Kidney tubule cell (primary cell): ENCODE measurements at regions not wholly inside any gene's neighbourhood (a gene's known extent, or its start where the extent isn't known, plus 50 kb on each side); places are given as distances from the start of the nearest gene placed in this dataset.
"Not testable (repeated sequence)": the region's sequence is repeated elsewhere in the genome, so short reads cannot be mapped to it uniquely, and the experiment has no call there.

ENCODE experiments used
- DNase-seq: peaks from one replicate; pipeline ENCODE4 v3.0.0-alpha.2; 2018; ENCODE audit warnings: low spot score

DNA sequence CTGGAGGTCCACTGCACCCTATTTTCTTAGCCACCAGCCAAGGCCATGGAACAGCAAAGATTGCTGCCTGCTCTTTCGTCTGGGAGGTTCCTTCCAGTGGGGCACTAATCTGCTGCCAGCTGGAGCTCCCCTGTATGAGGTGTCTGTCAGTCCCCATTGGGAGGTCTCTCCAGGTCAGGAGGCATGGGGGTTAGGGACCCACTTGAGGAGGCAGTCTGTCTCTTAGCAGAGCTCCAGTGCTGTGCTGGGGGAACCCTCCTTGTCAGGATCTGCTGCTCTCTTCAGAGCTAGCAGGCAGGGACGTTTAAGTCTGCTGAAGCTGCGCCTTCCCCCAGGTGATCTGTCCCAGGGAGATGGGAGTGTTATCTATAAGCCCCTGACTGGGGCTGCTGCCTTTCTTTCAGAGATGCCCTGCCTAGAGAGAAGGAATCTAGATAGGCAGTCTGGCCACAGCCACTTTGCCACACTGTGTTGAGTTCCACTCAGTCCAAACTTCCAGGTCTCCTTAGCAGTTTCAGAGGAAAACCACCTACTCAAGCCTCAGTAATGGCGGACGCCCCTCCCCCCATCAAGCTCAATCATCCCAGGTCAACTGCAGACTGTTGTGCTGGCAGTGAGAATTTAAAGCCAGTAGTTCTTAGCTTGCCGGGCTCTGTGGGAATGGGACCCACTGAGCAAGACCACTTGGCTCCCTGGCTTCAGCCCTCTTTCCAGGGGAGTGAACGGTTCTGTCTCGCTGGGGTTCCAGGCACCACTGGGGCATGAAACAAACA, 317.7 kb downstream of the LRRC70 start:
- DNase-seq = no peak

DNA sequence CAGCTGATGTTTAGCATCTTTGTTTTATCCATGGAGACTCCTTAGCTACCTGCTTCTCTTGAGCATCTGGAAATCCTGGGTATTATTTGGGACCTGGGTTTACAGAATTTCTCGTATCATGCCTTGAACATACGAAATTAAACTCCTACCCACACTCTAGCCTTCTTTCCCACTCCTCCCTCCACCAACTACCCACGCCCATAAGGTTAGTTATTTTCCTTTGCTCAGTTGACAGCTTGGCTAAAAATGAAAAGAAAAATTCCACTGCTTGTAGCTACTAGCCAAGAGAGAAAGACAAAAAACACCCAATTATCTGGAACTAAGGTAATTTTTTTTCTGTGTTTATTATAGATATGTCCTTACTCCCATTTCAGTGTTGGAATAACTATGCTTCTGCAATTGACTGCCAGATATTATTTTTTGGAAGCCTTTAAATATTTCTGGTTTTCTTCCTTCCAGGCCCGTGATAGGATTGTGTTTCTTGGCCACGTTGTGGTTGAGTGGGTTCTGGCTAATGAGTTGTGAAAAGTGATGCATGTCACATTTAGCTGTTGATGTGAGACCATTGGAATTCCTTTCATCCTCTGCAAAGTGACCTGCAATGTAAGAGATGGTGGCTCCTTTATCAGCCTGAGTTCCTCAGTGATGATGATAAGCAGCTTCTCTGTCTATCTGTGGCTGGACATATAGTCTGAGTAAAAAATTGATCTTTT, 308.1 kb downstream of the LRRC70 start:
- DNase-seq = peak; percentile 89

- DNase-seq = not testable (repeated sequence)
Observed at GRCh38 chr5:62837330-62837729, 258.7 kb downstream of the LRRC70 start.

DNA sequence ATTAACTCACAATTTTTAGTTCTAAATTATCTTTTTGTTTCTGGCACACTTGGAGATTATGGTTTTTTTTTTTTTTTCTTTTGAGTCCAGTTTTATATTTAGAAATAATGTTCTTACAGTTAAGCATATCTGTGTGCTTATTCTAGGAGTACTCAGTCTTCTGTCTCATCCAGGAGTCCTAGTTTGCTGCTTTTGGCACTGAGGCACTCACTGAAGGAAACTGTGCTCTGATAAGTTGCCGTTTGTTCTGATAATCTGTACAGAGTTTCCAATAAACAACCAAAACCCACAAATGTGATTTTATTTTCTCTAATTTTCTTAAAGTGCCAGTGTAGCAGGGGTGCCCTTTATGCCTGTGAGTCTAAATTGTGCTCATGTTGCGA, 251.0 kb downstream of the LRRC70 start:
- no peak for DNase-seq

DNA sequence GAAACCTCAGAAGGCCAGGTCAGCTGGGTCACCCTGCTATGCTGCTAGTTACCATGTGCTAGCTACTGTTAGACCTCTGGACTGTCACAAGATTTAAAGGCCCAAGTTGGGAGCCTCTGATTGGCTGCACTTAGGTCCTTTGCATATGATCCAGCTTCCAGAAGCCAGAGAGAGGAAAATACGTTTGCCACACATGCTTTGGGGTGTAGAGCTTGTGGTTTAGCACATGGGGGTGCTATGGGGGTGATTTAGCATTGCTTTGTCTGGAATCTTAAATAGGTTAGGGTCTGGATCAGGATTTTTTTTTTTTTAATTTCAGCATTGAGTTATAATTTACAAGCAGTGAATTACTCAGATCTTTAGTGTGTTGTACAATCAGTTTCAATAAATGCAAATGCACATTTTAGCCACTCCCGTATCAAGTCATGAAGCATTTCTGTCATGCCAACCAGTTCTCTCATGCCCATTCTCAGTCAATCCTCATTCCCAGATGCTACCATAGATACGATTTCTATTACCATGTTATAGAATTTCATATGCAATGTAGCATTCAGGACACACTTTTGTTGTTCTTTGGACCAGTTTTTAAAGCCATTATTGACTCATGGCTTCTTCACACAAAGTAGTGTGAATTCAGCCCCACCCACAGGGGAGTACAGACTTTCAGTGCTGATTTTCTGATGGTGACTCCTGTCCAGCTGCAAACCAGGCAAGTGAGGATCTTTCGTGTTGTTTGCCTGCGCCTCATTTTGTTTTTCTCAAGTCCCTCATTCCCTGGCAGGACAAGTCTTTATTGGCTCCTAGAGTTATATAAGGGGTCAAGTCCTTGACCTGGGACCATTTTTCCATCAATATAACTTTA, 250.4 kb downstream of the LRRC70 start:
- DNase-seq = no peak

DNA sequence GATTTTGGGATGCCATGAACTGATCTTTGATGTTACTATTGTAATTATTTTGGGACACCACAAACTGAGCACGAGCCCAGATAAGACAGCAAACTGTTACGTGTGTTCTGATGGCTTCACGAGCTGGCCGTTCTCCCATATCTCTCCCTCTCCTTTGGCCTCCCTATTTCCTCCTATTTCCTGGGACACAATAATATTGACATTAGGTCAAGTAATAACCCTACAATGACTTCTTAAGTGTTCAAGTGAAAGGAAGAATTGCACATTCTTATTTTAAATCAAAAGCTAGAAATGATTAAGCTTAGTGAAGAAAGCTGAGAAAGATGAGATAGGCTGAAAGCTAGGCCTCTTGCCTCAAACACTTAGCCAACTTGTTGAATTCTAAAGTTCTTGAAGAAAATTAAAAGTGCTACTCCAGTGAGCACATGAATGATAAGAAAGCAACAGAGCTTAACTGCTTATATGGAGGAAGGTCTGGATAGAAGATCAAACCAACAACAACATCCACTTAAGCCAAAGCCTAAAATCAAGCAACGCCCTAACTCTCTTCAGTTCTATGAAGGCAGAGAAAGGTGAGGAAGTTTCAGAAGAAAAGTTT, 247.1 kb downstream of the LRRC70 start:
- DNase-seq = no peak

DNA sequence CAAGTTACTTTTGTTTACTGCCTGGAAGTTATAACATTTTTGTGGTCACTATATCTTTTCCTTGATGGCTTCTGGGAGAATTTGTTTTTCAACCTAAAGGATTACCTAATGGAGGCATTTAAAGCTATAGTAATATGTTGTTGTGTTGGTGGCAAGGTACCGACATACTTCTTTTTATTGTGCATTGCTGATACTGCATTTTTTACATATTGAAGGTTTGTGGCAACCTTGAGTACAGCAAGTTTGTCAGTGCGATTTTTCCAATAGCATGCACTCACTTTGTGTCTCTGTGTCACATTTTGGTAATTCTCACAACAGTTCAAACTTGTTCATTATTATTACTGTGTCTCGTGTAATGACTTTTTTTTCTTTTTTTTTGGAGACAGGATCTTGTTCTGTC, 246.3 kb downstream of the LRRC70 start:
- no peak for DNase-seq

DNA sequence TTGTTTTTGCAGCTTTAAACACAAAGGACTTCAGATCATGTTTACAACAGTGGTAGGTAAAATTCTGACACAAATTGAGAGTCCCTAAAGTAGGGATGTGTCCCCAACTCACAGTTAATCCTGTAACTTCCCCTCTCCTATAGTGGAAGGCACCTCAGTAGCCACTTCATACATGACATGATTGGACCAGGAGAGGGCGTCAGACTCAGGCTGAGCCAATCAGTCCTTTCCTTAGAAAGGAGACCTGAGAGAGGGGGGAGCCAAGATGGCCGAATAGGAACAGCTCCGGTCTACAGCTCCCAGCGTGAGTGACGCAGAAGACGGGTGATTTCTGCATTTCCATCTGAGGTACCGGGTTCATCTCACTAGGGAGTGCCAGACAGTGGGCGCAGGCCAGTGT, 238.4 kb downstream of the LRRC70 start:
- DNase-seq = not testable (repeated sequence)

GRCh38 chr5:62814991-62815390, 236.4 kb downstream of the LRRC70 start:
- no peak for DNase-seq

GRCh38 chr5:62812621-62813255, 234.1 kb downstream of the LRRC70 start:
- no peak for DNase-seq

- DNase-seq = not testable (repeated sequence)
Observed at GRCh38 chr5:62804819-62805218, 226.2 kb downstream of the LRRC70 start.

DNA sequence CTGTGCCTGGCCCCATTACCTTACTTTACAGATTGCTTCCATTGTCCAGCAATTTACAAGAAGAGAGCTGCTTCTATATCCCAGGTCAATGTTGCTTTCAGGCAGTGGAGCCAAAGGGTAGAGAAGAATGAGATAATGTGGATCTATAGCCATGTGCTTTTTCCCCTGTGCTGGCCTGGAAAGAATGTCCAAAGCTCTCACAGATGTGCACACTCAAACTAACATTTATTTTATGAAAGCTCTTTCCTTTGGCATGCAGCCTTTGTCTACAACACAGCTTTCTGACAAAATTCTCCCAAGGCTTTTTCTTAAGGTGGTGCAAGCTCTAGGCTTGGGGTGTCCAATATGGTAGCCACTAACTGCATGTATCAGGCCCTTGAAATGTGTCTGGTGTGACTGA, 217.3 kb downstream of the LRRC70 start:
- DNase-seq = no peak

- DNase-seq = no peak
Observed at GRCh38 chr5:62794456-62794855, 215.8 kb downstream of the LRRC70 start.

GRCh38 chr5:62791059-62791458, 212.4 kb downstream of the LRRC70 start:
- peak; percentile 43 for DNase-seq

DNA sequence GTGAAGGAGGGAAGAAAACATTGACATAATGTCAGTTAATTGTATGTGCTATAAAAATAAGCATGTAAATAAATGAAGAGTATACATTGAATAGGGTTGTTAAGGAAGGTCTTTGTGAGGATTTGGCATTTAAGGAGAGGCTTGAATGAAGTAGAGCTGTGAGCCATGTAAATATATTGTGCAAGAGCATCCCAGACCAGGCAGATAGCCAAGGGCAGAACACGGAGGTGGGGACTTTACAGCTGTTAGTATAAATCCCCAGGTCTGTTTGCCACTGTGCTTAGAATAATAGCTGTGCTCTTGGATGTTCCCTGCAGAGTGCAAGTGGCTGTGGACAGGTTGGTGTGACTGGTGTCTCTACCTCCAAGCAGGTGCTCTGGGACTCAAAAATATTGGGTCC, 211.7 kb downstream of the LRRC70 start:
- no peak for DNase-seq

- no peak for DNase-seq
Observed at GRCh38 chr5:62786099-62786498, 207.5 kb downstream of the LRRC70 start.

DNA sequence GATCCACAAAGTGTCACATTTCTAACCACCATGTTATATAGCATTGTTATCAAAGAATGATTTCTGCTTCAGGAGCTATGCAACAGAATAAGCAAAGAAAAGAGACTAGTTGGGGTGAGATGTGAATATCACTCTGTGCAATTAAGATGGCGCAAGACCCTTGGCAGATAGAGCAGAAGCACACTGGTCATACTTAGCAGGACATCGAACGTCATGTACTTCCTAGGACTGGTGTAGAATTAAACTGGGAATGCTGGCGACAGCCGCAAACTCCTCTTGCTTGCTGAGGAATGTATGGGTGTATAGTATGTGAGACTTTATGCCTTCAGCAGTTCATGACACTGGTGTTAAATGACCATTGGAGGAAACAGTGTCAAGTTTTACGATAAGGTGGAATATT, 207.0 kb downstream of the LRRC70 start:
- DNase-seq = no peak

DNA sequence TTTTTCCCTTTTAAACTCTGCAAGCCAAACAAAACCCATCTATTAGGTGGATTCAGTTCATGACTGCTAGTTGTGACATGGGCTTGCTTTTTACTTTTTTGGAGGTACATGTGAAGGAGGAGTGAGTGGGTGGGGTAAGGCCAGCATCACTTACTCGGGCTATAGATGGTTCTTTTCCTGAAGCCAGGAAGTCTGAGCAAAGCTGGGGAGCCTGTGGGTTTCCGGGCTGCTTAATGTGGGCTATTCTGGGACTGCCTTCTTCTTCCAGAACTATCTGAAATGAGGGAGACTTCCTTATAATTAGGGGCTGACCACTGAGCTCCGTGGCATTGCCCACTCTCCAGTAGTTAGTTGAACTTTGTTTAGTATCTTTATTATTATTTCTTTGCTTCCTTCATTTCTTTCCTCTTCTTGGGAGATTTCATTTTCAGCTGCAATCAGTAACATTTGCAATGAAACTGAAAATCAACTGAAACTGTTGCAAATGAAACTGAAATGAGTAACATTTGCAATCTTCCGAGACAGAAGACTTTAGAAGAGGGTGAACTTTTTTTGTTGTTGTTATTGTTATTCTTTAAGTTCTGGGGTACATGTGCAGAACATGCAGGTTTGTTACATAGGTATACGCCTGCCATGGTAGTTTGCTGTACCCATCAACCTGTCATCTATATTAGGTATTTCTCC, 204.9 kb downstream of the LRRC70 start:
- no peak for DNase-seq

DNA sequence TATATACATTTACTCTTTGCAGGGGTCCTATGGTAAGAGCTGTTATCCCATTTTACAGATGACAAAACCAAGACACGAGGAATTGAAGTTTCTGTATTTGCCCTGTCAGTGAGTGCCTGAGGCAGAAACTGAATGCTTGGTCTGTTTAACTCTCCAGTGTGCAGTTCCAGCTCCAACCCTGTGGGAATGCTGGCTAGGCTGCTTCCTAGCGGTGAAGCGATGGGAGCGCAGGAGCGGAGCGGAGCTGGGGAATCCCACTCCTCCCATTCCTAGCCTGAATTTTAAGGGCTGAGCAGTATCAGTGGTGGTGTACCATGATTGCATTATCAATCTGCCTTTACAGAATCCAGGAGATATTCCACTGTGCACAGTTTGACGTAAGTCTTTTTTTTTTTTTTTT, 202.3 kb downstream of the LRRC70 start:
- no peak for DNase-seq

DNA sequence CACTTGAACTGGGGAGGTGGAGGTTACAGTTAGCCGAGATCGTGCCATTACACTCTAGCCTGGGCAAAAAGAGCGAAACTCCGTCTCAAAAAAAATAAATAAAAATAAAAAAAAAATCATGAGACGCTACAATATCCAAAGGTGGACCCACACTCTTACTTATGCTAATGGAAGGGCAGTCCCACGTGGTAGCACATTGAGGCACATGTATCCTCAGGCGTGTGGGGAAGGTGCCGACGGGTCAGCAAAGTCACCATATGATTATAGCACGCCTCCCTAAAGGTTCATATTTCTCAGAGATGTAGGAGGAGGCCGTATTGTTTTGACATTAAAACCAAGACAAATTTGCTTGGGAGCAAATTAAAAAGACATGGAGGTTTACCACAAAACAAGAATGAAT, 201.6 kb downstream of the LRRC70 start:
- DNase-seq = no peak

DNA sequence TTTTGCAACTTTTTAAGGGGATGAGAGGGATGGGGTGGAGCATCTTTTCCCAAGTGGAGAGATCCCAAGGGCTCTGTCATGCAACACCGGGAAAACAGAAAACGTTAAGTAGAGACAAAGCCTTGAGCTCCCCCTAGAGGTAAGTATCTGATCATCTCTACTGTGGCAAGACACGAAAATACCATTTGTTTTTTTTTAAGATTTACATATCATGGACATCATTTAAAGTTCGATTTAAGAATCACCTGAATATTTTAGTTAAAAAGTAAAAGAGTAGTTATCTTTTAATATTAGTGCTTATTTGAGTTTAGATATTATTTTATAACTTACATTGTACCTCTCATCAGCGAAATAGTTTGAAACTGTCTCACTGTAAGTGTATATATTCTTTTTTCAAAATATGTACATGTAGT, 200.4 kb downstream of the LRRC70 start:
- DNase-seq = peak; percentile 66
